Fibroblast of the conjunctiva (primary cell): ENCODE measurements at regions not wholly inside any gene's neighbourhood (a gene's known extent, or its start where the extent isn't known, plus 50 kb on each side); places are given as distances from the start of the nearest gene placed in this dataset.
A peak's percentile ranks its signal among the peaks of the same experiment; 100 is the strongest.

Experiments
- DNase-seq: peaks from one replicate; pipeline ENCODE4 v3.0.0-alpha.2; 2010; ENCODE audit warnings: low read depth

- no peak for DNase-seq
Observed at GRCh38 chr5:68431186-68431585, 215.6 kb downstream of the PIK3R1 start.

GRCh38 chr5:68431601-68432337, 216.2 kb downstream of the PIK3R1 start:
- no peak for DNase-seq

GRCh38 chr5:68432682-68433081, 217.1 kb downstream of the PIK3R1 start:
- DNase-seq = no peak

- DNase-seq = no peak
Observed at GRCh38 chr5:68433526-68433922, 218.0 kb downstream of the PIK3R1 start.

- peak; percentile 53 for DNase-seq
Observed at GRCh38 chr5:68433923-68434879, 218.6 kb downstream of the PIK3R1 start.

GRCh38 chr5:68435611-68436010, 220.1 kb downstream of the PIK3R1 start:
- no peak for DNase-seq

- no peak for DNase-seq
Observed at GRCh38 chr5:68436686-68437520, 221.3 kb downstream of the PIK3R1 start.

GRCh38 chr5:68438876-68439275, 223.3 kb downstream of the PIK3R1 start:
- DNase-seq = no peak

GRCh38 chr5:68440245-68440644, 224.7 kb downstream of the PIK3R1 start:
- no peak for DNase-seq

- no peak for DNase-seq
Observed at GRCh38 chr5:68440651-68441050, 225.1 kb downstream of the PIK3R1 start.

GRCh38 chr5:68441309-68442073, 225.9 kb downstream of the PIK3R1 start:
- DNase-seq = no peak

GRCh38 chr5:68443091-68443490, 227.5 kb downstream of the PIK3R1 start:
- DNase-seq = no peak

- no peak for DNase-seq
Observed at GRCh38 chr5:68444048-68444447, 228.5 kb downstream of the PIK3R1 start.

GRCh38 chr5:68444833-68445232, 229.3 kb downstream of the PIK3R1 start:
- DNase-seq = no peak

GRCh38 chr5:68445257-68446069, 229.9 kb downstream of the PIK3R1 start:
- DNase-seq = no peak

- DNase-seq = no peak
Observed at GRCh38 chr5:68446070-68446357, 230.5 kb downstream of the PIK3R1 start.

- DNase-seq = no peak
Observed at GRCh38 chr5:68446487-68446894, 230.9 kb downstream of the PIK3R1 start.

GRCh38 chr5:68447136-68447929, 231.8 kb downstream of the PIK3R1 start:
- no peak for DNase-seq

GRCh38 chr5:68449380-68449779, 233.8 kb downstream of the PIK3R1 start:
- peak; percentile 57 for DNase-seq
